Parathyroid adenoma (tissue), 2 donors: ENCODE measurements at regions not wholly inside any gene's neighbourhood (a gene's known extent, or its start where the extent isn't known, plus 50 kb on each side); places are given as distances from the start of the nearest gene placed in this dataset.
"Not testable (repeated sequence)": the region's sequence is repeated elsewhere in the genome, so short reads cannot be mapped to it uniquely, and the experiment has no call there.

Experiments used
- H2AFZ ChIP-seq: fragments of 300-600 bp; sonication (generic); one replicate; pipeline ENCODE4 v1.7.0; 2017; ENCODE audit warnings: antibody characterized with exemption, mild to moderate bottlenecking
- H3K27ac ChIP-seq: fragments of 300-600 bp; sonication (generic); one replicate; pipeline ENCODE4 v1.7.0; 2017
- H3K27me3 ChIP-seq: fragments of 300-600 bp; sonication (generic); one replicate; pipeline ENCODE4 v1.7.0; 2017; ENCODE audit warnings: low read length; ENCODE audit not compliant: control insufficient read depth, insufficient read depth
- H3K36me3 ChIP-seq: fragments of 300-600 bp; sonication (generic); one replicate; pipeline ENCODE4 v1.7.0; 2017; ENCODE audit warnings: low read length; ENCODE audit not compliant: control insufficient read depth, insufficient read depth
- H3K4me1 ChIP-seq: fragments of 300-600 bp; sonication (generic); one replicate; pipeline ENCODE4 v1.7.0; 2017; ENCODE audit warnings: control low read depth
- H3K4me2 ChIP-seq: fragments of 300-600 bp; sonication (generic); one replicate; pipeline ENCODE4 v1.7.0; 2017; ENCODE audit warnings: low read length
- H3K4me3 ChIP-seq: fragments of 300-600 bp; sonication (generic); one replicate; pipeline ENCODE4 v1.7.0; 2017; ENCODE audit warnings: low read depth, low read length
- H3K79me2 ChIP-seq: fragments of 300-600 bp; sonication (generic); one replicate; pipeline ENCODE4 v1.7.0; 2017; ENCODE audit warnings: control low read depth
- H3K9ac ChIP-seq: fragments of 300-600 bp; sonication (generic); one replicate; pipeline ENCODE4 v1.7.0; 2017; ENCODE audit warnings: mild to moderate bottlenecking
- H3K9me3 ChIP-seq: fragments of 300-600 bp; sonication (generic); one replicate; pipeline ENCODE4 v1.7.0; 2017; ENCODE audit warnings: low read length; ENCODE audit not compliant: control insufficient read depth
- TF ChIP-seq, protein P1 (sequence below): fragments of 300-600 bp; sonication (generic); IDR thresholded peaks from one replicate; pipeline ENCODE4 v1.7.0; 2017; ENCODE audit warnings: antibody characterized with exemption, mild to moderate bottlenecking
- donor health status: primary hyperparathyroidism.

DNA sequence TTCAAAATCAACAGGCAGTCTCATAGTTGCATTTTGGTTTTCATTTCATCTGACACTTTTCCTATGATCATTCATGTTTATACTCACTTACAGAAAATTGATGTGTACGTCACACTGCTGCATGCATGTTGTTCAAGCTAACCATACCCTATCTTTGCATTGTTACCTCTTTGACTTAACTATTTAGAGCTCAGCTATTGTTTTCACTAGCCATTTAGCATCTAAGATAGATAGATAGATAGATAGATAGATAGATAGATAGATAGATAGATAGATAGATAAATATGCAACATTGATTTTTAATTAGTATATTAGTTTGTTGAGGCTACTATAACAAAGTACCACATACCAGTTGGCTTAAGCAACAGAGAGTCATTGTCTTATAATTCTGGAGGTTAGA is 649.5 kb upstream of the KCND2 start:
- Histone ChIP-seq H3K36me3 (no peaks in the 10 kb centered on the region), H3K4me1 (no peaks in the 10 kb centered on the region), H3K9ac (no peak overlapping the region), H3K27me3 (no peaks in the 10 kb centered on the region), H3K9me3 (no peaks in the 10 kb centered on the region), H3K79me2 (no peaks in the 10 kb centered on the region), H3K27ac (no peak overlapping the region), H3K4me3 (no peak overlapping the region), H3K4me2 (no peak overlapping the region), H2AFZ (no peak overlapping the region)
- TF ChIP-seq, protein P1, sequence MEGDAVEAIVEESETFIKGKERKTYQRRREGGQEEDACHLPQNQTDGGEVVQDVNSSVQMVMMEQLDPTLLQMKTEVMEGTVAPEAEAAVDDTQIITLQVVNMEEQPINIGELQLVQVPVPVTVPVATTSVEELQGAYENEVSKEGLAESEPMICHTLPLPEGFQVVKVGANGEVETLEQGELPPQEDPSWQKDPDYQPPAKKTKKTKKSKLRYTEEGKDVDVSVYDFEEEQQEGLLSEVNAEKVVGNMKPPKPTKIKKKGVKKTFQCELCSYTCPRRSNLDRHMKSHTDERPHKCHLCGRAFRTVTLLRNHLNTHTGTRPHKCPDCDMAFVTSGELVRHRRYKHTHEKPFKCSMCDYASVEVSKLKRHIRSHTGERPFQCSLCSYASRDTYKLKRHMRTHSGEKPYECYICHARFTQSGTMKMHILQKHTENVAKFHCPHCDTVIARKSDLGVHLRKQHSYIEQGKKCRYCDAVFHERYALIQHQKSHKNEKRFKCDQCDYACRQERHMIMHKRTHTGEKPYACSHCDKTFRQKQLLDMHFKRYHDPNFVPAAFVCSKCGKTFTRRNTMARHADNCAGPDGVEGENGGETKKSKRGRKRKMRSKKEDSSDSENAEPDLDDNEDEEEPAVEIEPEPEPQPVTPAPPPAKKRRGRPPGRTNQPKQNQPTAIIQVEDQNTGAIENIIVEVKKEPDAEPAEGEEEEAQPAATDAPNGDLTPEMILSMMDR, result no peak

- Histone ChIP-seq H3K4me1 (no peaks in the 10 kb centered on the region), H3K27me3 (no peaks in the 10 kb centered on the region), H3K79me2 (no peaks in the 10 kb centered on the region), H3K36me3 (no peaks in the 10 kb centered on the region), H3K9me3 (no peaks in the 10 kb centered on the region), H3K4me3 (no peak overlapping the region), H3K9ac (no peak overlapping the region), H3K4me2 (no peak overlapping the region), H3K27ac (no peak overlapping the region), H2AFZ (no peak overlapping the region)
- TF ChIP-seq, protein P1, result no peak
These were observed 642.5 kb upstream of the KCND2 start for GRCh38 chr7:119630406-119630969.

DNA sequence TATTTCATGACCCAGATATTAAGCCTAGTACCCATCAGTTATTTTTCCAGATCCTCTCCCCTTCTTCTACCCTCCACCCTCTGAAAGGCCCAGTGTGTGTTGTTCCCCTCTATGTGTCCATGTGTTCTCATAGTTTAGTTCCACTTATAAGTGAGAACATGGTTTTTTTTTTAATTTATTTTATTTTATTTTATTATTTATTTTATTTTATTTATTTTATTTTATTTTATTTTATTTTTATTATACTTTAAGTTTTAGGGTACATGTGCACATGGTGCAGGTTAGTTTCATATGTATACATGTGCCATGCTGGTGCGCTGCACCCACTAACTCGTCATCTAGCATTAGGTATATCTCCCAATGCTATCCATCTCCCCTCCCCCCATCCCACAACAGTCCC is 639.2 kb upstream of the KCND2 start:
- H3K4me1 ChIP-seq, H3K9me3 ChIP-seq, H3K36me3 ChIP-seq, H3K79me2 ChIP-seq, H3K27ac ChIP-seq, H3K4me3 ChIP-seq, H2AFZ ChIP-seq, H3K4me2 ChIP-seq, H3K9ac ChIP-seq, H3K27me3 ChIP-seq: not testable (repeated sequence)

DNA sequence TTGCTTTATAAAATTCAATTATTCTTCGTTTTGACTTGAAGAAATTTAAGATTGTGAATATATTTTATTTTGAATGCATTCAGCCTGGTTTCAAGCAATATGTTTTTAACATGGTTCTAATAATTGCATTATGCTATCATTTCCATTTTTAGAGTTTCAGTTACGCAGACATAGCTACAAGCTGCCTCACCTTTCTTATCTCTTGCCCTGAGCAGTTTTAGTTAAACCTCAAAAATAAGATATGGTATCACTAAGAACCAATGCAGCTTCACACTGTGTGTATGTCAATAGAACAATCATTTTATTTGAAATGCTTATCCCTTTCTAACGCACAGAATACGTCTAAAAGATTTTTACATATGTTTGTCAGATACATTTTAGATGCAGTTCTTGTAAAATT is 632.6 kb upstream of the KCND2 start:
- no peak overlapping the region for H3K4me3 ChIP-seq
- TF ChIP-seq, protein P1, result no peak
- H3K9ac ChIP-seq, result no peak overlapping the region
- H3K27me3 ChIP-seq, result no peaks in the 10 kb centered on the region
- no peak overlapping the region for H3K27ac ChIP-seq
- no peak overlapping the region for H3K4me2 ChIP-seq
- no peaks in the 10 kb centered on the region for H3K36me3 ChIP-seq
- no peak overlapping the region for H2AFZ ChIP-seq
- no peaks in the 10 kb centered on the region for H3K4me1 ChIP-seq
- H3K9me3 ChIP-seq, result no peaks in the 10 kb centered on the region
- H3K79me2 ChIP-seq, result no peaks in the 10 kb centered on the region

GRCh38 chr7:119640861-119641260 is 632.1 kb upstream of the KCND2 start:
- no peak overlapping the region for H3K27ac ChIP-seq
- no peaks in the 10 kb centered on the region for H3K36me3 ChIP-seq
- H3K4me2 ChIP-seq, result no peak overlapping the region
- no peaks in the 10 kb centered on the region for H3K9me3 ChIP-seq
- no peak overlapping the region for H3K9ac ChIP-seq
- H3K4me3 ChIP-seq, result no peak overlapping the region
- H3K4me1 ChIP-seq, result no peaks in the 10 kb centered on the region
- TF ChIP-seq, protein P1, result no peak
- no peak overlapping the region for H2AFZ ChIP-seq
- no peaks in the 10 kb centered on the region for H3K79me2 ChIP-seq
- H3K27me3 ChIP-seq, result no peaks in the 10 kb centered on the region
